K562 (cell line): ENCODE measurements at regions not wholly inside any gene's neighbourhood (a gene's known extent, or its start where the extent isn't known, plus 50 kb on each side); places are given as distances from the start of the nearest gene placed in this dataset.

Experiments used
- ATAC-seq: fragments of 200-7000 bp; cut with Tn5 transposase; 3 replicates; pipeline ENCODE4 v1.9.1; 2020; ENCODE audit warnings: moderate library complexity
- BruUV-seq: library from RNA; stranded (reverse); fragments of 400-500 nt; replicated peaks from 2 replicates; lab custom pipeline; 2021; lab: Mats Ljungman, UMichigan
- CTCF ChIA-PET: fragments of 300-600 bp; formaldehyde crosslinking; extraction: SDS; loops from one replicate; lab custom pipeline; 2021; ENCODE audit warnings: low intra/inter-chr PET ratio; lab: Yijun Ruan, JAX
- POLR2A ChIA-PET: fragments of 300-600, 350-650 bp; sonication (Branson Sonifier 250); formaldehyde crosslinking; extraction: SDS; loops from one replicate; lab custom pipeline; 2021; ENCODE audit warnings: antibody characterized with exemption, inconsistent platforms; lab: Yijun Ruan, JAX
- DNase-seq, 4 experiments: peaks; one replicate each; pipeline versions ENCODE4 v3.0.0 to v3.0.0-alpha.2; 2011 to 2018; ENCODE audit warnings: low spot score in 3 of 4, mixed read lengths in 3 of 4; ENCODE audit errors: extremely low read depth in 1 of 4
- FAIRE-seq: peaks from 2 replicates; lab custom pipeline; 2011; peaks lifted over from hg19 to GRCh38; lab: Jason Lieb, UNC
- H2AFZ ChIP-seq: 2 replicates; pipeline ENCODE4 v1.6.0; 2011; ENCODE audit warnings: low read depth, low read length, control low read depth, inconsistent platforms
- H3K27ac ChIP-seq: fragments of 200-600 bp; 3 replicates; pipeline ENCODE4 v1.8.0; 2011; ENCODE audit warnings: low read depth, mild to moderate bottlenecking, control low read depth, inconsistent platforms, low read length, moderate library complexity, mixed read lengths; ENCODE audit errors: extremely low read depth
- H3K27me3 ChIP-seq, 2 experiments: fragments of 300-600 bp in 1 of 2; 2 replicates in 1 of 2; 3 replicates in 1 of 2; pipeline versions ENCODE4 v1.6.0 to v1.8.0; 2011; ENCODE audit warnings: inconsistent platforms in 2 of 2, low read length in 2 of 2, mild to moderate bottlenecking in 1 of 2, mixed read lengths in 1 of 2, moderate library complexity in 1 of 2; ENCODE audit not compliant: control insufficient read depth in 2 of 2, insufficient read depth in 2 of 2
- H3K36me3 ChIP-seq: fragments of 300-600 bp; 3 replicates; pipeline ENCODE4 v1.8.0; 2011; ENCODE audit warnings: mild to moderate bottlenecking, low read length, inconsistent platforms; ENCODE audit not compliant: control insufficient read depth, insufficient read depth
- H3K4me1 ChIP-seq, 2 experiments: fragments of 200-600 bp in 1 of 2; replicated peaks in 1 of 2; 2 replicates in 1 of 2; 3 replicates in 1 of 2; pipeline versions ENCODE4 v1.5.1 to v1.8.0; 2011; ENCODE audit warnings: inconsistent platforms in 2 of 2, low read length in 2 of 2, mild to moderate bottlenecking in 1 of 2, mixed read lengths in 1 of 2, moderate library complexity in 1 of 2; ENCODE audit not compliant: control insufficient read depth in 2 of 2, insufficient read depth in 2 of 2
- H3K4me2 ChIP-seq: 2 replicates; pipeline ENCODE4 v1.6.1; 2011; ENCODE audit warnings: low read length, control low read depth, inconsistent platforms, mixed read lengths; ENCODE audit not compliant: insufficient read depth
- H3K4me3 ChIP-seq: fragments of 200-600 bp; sonication (generic), shearing (Covaris generic); 2 replicates; pipeline ENCODE4 v1.5.1; 2016; ENCODE audit warnings: control low read depth, inconsistent platforms
- H3K79me2 ChIP-seq: fragments of 200-600 bp; 3 replicates; pipeline ENCODE4 v1.8.0; 2011; ENCODE audit warnings: low read length, inconsistent platforms; ENCODE audit not compliant: control insufficient read depth, insufficient read depth
- H3K9ac ChIP-seq, 2 experiments: 2 replicates each; pipeline versions ENCODE4 v1.6.0 to v1.6.1; 2011; ENCODE audit warnings: low read depth in 2 of 2, low read length in 2 of 2, control low read depth in 1 of 2, inconsistent platforms in 1 of 2, mild to moderate bottlenecking in 1 of 2, mixed read lengths in 1 of 2; ENCODE audit not compliant: insufficient read depth in 1 of 2
- H3K9me1 ChIP-seq: one replicate; pipeline ENCODE4 v1.6.0; 2011; ENCODE audit warnings: inconsistent platforms, mild to moderate bottlenecking, low read length, moderate library complexity; ENCODE audit not compliant: control insufficient read depth, insufficient read depth
- H3K9me3 ChIP-seq: replicated peaks from 2 replicates; pipeline ENCODE4 v1.5.1; 2011; ENCODE audit warnings: low read depth, low read length, inconsistent platforms; ENCODE audit not compliant: control insufficient read depth, insufficient read depth
- H4K20me1 ChIP-seq: replicated peaks from 2 replicates; pipeline ENCODE4 v1.6.1; 2011; ENCODE audit warnings: low read length, inconsistent platforms, mixed read lengths; ENCODE audit not compliant: control insufficient read depth, insufficient read depth
- CBX8 ChIP-seq: fragments of 200-600 bp; sonication (generic); IDR thresholded peaks from 2 replicates; pipeline ENCODE4 v1.6.1; 2012; ENCODE audit warnings: borderline replicate concordance, mixed run types, low read depth, mild to moderate bottlenecking, moderate library complexity, mixed read lengths, low read length, control low read depth, inconsistent platforms; ENCODE audit not compliant: poor library complexity, severe bottlenecking; ENCODE audit errors: extremely low read depth
- ESRRB ChIP-seq: fragments of 250-450 bp; sonication (Bioruptor Pico); IDR thresholded peaks from 2 replicates; pipeline ENCODE4 v1.5.0; 2020; ENCODE audit warnings: mild to moderate bottlenecking, moderate library complexity, borderline replicate concordance
- EZH2 ChIP-seq: IDR thresholded peaks from 2 replicates; pipeline ENCODE4 v1.6.1; 2012; ENCODE audit warnings: low read depth, mild to moderate bottlenecking, inconsistent platforms, low read length, borderline replicate concordance
- FIP1L1 ChIP-seq: fragments of 200-400 bp; formaldehyde crosslinking; IDR thresholded peaks from 2 replicates; pipeline ENCODE4 v1.6.1; 2018; ENCODE audit warnings: mild to moderate bottlenecking, low read depth, low read length; ENCODE audit not compliant: poor library complexity, severe bottlenecking
- HIVEP1 ChIP-seq: fragments of 250-450 bp; sonication (Bioruptor Pico); IDR thresholded peaks from 2 replicates; pipeline ENCODE4 v1.4.0; 2020; ENCODE audit warnings: mild to moderate bottlenecking
- TFAM ChIP-seq: fragments of 250-450 bp; sonication (Bioruptor Pico); conservative IDR thresholded peaks from 2 replicates; pipeline ENCODE4 v1.5.0; 2021; ENCODE audit warnings: mild to moderate bottlenecking, moderate library complexity
- ZNF174 ChIP-seq: fragments of 250-450 bp; sonication (Bioruptor Pico); IDR thresholded peaks from 2 replicates; pipeline ENCODE4 v1.4.0; 2020; ENCODE audit warnings: mild to moderate bottlenecking
- ZNF217 ChIP-seq: sonication (generic); formaldehyde crosslinking; IDR thresholded peaks from 2 replicates; pipeline ENCODE4 v1.8.0; 2022; ENCODE audit warnings: mild to moderate bottlenecking, missing genetic modification reagents
- ZNF347 ChIP-seq: fragments of 450-650 bp; formaldehyde crosslinking; IDR thresholded peaks from 2 replicates; pipeline ENCODE4 v1.4.0; 2020; ENCODE audit warnings: low read depth, mild to moderate bottlenecking, moderate library complexity
- WGBS: fragments of 100-300 bp; shearing (Covaris generic); methylation state at CpG from one replicate; pipeline ENCODE4 v1.1.6; 2016; ENCODE audit warnings: low coverage, mixed read lengths; ENCODE audit not compliant: insufficient coverage; ENCODE audit errors: missing lambda C conversion rate; 5-methylcytosine and 5-hydroxymethylcytosine counted together
- in situ Hi-C: fragments of 300-500 bp; cut with MboI; formaldehyde crosslinking; loops from 4 replicates; pipeline ENCODE4 v1.15.0; 2018; ENCODE audit warnings: inconsistent platforms, mixed read lengths
- intact Hi-C: fragments of 100-400 bp; cut with micrococcal nuclease; formaldehyde crosslinking; loops from 2 replicates; pipeline ENCODE4 v1.14.2; 2022
- TF ChIP-seq, protein P1 (sequence below): fragments of 450-650 bp; IDR thresholded peaks from 2 replicates; pipeline ENCODE4 v1.6.1; 2017; ENCODE audit warnings: antibody characterized with exemption

DNA sequence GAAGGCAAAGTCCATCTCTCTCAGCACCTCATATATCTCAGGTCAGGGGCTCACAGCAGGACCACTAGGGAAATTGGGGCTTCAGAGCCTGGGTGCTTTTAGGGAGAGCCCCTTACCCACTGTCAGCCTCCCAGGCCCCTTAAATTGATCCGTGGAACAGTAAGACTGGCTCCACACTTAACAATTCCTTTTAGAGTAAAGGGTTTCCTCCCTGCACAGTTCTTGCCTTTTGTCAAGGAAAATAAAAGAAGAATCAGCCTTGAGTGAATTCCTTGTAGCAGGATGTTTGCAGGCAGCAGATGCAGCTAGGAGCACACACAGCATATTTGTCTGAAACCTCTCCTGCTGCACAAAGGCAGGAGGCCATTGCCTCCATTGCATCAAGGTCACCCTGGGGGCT lies 184.9 kb downstream of the SEC16B start:
- Histone ChIP-seq H3K79me2 (no peaks in the 10 kb centered on the region), H3K4me2 (no peak overlapping the region), H3K36me3 (no peaks in the 10 kb centered on the region), H3K9ac (no peak overlapping the region), H3K9me3 (no peaks in the 10 kb centered on the region; the same call in 1 of the 2 replicates), H3K4me1 (no peaks in the 10 kb centered on the region)
- ATAC-seq = no peak
- 0% methylated on average over 1 of the region's 1 CpG for WGBS
- no TSS peak for BruUV-seq
- intact Hi-C loops = no loop called here
- no peak for TF ChIP-seq EZH2
- no peak for TF ChIP-seq ZNF347 (CRISPR knock-in tag)
- TF ChIP-seq FIP1L1 = no peak
- no peak for TF ChIP-seq ESRRB (CRISPR knock-in tag)
- TF ChIP-seq ZNF174 (CRISPR knock-in tag) = no peak
- no peak for TF ChIP-seq HIVEP1 (CRISPR knock-in tag)
- no peak for TF ChIP-seq CBX8
- no peak for TF ChIP-seq TFAM (CRISPR knock-in tag)
- no peak for TF ChIP-seq ZNF217
- TF ChIP-seq, protein P1, sequence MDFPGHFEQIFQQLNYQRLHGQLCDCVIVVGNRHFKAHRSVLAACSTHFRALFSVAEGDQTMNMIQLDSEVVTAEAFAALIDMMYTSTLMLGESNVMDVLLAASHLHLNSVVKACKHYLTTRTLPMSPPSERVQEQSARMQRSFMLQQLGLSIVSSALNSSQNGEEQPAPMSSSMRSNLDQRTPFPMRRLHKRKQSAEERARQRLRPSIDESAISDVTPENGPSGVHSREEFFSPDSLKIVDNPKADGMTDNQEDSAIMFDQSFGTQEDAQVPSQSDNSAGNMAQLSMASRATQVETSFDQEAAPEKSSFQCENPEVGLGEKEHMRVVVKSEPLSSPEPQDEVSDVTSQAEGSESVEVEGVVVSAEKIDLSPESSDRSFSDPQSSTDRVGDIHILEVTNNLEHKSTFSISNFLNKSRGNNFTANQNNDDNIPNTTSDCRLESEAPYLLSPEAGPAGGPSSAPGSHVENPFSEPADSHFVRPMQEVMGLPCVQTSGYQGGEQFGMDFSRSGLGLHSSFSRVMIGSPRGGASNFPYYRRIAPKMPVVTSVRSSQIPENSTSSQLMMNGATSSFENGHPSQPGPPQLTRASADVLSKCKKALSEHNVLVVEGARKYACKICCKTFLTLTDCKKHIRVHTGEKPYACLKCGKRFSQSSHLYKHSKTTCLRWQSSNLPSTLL = no peak
- TF ChIP-seq, all 486 proteins: peak for 0
- in situ Hi-C loops = no loop called here
- POLR2A ChIA-PET = no interaction called here
- Histone ChIP-seq H3K27ac (no peak overlapping the region), H4K20me1 (no peaks in the 10 kb centered on the region), H3K27me3 (no peaks in the 10 kb centered on the region), H2AFZ (no peak overlapping the region), H3K4me3 (no peak overlapping the region), H3K9me1 (no peaks in the 10 kb centered on the region)
- CTCF ChIA-PET = no interaction called here
- no peak for DNase-seq
- FAIRE-seq = no peak
